SW480 (cell line): ENCODE measurements at regions not wholly inside any gene's neighbourhood (a gene's known extent, or its start where the extent isn't known, plus 50 kb on each side); places are given as distances from the start of the nearest gene placed in this dataset.

Source experiments
- DNase-seq: peaks from one replicate; pipeline ENCODE4 v3.0.0-alpha.2; 2016; ENCODE audit warnings: low spot score

DNA sequence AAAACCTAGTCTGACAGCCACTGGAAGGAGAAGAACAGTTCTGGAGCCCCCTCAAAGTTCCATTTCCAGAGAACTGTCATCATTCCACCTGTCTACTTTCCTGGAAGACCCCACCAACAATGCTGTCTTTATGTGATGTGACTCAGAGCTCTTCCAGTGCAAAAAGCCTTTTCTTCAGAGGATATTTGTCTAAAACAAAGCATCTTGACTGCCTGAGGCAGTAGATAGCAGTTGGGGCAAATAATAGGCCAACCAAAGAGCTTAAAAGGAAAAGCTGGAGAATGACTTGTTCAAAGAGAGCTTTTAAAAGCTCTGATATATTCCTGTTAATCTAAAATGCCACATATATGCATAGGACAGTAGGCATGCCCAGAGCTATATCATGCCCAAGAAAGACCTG lies 62.6 kb downstream of the MIS18A start:
- DNase-seq: no peak

DNA sequence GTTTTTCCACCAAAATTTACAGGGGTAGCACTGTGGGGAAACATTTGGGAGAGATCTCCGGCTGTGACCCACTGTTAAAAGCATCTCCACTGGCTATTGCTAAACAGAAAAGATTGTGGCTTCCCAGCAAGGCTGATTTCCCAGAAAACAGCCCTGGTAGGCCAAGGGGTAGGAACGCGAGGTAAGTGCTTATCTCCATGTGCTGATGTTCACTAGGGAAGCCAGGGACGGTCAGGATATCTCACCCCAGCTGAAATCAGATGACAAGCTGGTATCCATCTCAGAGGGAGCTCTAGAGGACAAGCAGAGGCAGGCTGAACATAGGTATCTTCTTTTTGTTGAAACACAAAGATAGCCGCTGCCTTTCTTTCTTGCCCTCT lies 63.6 kb downstream of the MIS18A start:
- DNase-seq: no peak

DNA sequence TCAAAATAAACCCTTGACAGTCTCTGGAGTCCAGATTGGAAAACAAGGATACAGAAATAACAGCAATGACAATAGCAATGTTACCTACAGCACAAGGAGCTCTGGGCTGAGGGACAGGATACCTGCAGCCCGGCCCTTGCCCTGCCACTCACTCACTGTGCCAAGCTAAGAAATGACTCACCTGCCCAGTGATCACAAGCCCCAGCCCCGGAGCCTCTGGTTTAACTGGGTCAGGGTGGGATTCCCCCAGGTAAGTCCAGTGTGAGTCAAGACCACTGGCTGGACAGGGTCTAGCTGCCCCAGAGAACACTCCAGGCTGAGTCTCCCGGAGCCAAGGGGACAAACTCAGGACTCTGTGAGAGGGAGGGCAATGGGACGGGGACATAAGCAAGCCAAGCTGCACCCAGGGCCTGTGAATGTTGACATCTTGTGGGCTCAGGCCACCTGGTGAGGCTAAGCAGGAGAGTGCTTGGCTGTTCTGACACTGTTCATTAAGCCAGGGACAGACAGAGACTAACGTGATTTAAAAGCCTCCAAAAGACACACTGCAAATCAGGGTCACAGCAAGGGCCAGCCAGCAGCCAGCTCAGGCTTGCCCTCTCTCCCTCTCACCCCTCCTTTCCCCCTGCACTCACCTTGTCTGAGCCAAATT lies 64.1 kb downstream of the MIS18A start:
- DNase-seq: no peak

DNA sequence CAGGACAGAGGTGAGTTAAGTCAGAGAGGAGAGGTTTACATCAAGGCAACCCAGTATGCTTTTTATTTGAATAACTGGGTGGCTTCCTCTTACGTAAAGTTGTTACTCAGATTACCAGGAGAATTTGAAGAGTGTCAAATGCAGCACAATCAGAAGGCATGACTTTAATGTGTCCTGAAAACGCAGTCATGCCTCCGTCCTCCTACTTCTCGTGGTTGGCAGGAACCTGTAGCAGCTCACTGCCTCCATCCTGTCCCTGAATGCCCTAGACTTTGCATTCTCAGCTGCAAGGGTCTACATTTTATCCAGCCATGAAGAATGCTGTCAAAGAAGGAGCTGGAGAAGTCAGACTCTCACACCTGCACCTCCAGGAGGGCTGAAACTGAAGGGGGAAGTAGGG lies 66.7 kb downstream of the MIS18A start:
- DNase-seq: no peak

DNA sequence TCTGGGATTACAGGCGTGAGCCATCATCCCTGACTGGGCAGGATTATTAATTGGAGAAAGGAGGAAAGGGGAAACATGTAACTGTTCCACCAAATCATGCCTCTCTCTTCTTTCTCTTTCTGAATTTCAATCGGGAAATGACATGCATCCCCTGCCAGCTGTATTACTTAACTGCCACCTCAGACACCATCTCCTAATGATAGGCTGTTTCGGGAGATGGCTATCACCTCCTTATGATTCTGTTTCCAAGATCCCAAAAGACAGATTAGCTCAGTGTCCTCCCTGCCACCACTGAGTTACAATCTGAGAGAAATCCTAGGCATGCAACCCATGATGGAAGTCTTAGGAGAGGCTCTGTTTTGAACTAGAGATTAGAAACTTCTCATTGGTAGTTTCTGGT lies 67.5 kb downstream of the MIS18A start:
- no peak for DNase-seq

DNA sequence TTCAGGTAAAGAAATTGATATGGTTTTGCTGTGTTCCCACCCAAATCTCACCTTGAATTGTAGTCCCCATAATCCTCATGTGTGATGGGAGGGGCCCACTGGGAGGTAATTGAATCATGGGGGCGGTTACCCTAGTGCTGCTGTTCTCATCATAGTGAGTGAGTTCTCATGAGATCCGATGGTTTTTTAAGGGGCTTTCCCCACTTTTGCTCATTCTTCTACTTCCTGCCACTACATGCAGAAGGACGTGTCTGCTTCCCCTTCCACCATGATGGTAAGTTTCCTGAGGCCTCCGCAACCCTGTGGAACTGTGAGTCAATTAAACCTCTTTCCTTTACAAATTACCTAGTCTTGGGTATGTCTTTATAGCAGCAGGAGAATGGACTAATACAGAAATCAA lies 69.3 kb downstream of the MIS18A start:
- no peak for DNase-seq

DNA sequence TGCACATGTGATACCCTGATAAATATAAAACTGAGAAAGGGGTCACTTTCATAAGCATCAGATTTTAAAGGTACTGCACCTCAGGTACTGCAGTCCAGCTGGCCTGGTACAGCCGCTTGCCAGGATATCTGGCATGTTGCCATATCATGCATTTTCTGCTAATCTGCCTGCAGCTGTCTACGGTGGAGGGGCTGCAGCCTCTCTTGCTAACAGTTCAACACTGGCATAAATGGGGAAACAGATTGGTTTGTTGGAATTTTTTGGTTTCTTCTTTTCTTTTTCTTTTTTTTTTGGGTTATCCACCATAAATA lies 71.5 kb downstream of the MIS18A start:
- DNase-seq: no peak

DNA sequence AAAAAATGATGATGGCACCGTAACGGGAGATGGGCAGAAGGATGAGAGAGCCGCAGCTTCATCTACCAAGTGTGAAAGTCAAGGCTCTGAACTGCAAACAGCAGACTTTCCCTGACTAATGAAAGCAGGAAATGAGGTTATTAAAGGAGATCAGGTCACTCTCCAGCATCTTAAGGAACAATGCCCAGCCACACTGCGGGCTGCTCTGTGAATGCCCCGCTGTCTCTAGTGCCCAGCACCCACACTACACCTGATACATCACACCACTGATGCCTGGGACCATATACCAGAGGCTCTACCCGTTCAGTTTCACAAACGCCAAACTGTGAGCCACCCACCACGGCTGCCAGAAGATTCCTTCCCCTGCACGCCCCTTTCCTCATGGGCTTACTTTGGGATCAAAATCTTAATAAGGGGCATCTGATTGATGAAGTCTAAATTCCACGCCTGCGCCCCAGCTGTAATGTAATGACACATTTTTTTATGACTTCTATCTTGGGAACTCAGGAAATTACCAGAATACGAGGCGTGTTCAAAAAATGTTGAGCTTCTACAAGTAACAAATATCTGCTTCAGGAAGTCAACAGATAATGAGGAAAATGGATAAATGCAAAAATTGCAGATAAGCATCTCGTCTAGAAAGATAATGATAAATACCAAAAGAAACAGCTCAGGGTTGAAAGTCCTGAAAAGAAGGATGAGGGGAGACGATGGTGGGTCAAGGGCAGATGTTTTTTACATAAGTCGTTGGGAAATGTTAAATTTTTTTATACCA lies 72.0 kb downstream of the MIS18A start:
- DNase-seq: no peak

DNA sequence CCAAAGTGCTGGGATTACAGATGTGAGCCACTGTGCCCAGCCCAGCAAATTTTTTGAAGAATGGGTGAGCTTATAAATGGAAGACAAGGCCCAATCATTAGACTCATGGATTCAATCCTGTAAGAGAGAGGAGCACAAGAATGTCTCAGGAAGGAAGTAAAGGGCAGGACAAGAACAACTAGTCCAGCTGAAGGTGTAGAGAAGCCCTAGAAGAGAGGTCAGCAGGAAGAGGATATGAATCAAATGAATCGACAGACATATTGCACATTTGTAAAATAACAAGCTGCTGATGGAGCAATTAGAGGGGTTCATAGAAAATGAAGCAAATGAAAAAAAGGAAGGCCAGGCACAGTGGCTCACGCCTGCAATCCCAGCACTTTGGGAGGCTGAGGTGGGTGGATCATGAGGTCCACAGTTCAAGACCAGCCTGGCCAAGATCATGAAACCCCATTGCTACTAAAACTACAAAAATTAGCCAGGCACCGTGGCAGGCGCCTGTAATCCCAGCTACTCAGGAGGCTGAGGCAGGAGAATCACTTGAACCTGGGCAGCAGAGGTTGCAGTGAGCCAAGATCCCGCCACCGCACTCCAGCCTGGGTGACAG lies 74.9 kb downstream of the MIS18A start:
- DNase-seq: no peak

DNA sequence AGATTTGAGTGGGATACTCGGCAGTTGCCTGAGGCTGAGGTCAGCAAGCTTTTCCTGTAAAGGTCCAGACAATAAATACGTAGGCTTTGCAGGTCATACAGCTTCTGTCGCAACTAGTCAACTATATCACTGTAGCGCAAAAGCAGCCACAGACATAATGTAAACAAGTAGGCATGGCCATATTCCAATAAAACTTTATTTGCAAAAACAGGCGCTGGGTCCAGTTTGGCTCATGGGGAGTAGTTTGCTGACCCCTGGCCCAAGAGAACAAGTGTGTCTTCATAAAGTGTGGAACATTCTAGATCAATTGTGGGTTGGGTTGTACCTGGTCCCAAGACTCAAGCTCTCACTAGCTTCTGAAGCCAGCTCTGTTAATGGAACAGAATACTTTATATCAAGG lies 78.8 kb downstream of the MIS18A start:
- no peak for DNase-seq

DNA sequence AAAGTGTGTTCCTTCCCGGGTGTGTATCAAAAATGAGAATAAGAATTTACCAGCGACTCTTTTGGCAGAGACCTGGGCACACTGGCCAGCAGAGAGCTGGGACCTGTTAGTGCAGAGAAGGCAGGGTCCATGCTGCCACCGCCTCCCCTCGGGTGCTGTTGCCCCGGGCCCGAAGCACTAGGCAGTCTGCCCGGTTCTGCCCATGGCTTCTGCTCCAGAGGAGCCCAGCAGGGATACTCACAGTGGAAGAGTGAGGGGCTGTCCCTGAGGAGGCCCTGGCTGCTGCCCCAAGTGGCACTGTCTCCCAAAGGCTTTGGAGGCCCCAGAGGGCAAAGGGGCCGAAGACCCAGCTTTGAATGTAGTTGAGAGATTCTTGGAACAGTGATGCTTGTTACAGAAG lies 80.5 kb downstream of the MIS18A start:
- DNase-seq: no peak

DNA sequence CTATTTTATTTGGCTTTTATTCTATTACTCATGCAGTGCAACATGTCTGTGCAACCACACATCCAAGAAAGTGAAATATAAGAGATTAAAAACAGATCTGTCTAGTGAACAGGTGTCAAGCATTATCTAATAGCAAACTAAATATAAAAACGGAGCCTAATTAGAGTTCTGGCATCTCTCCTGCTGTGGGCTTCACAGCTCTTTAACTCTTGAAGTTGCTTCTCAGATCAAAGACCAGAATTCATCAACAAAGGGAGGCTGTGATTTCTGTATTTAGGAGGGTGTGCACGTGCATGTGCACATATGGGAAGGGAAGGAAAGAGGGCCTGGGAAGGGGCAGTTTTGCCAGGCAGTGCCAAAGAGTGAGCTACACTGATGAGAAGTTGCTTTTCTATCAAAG lies 81.0 kb downstream of the MIS18A start:
- no peak for DNase-seq

DNA sequence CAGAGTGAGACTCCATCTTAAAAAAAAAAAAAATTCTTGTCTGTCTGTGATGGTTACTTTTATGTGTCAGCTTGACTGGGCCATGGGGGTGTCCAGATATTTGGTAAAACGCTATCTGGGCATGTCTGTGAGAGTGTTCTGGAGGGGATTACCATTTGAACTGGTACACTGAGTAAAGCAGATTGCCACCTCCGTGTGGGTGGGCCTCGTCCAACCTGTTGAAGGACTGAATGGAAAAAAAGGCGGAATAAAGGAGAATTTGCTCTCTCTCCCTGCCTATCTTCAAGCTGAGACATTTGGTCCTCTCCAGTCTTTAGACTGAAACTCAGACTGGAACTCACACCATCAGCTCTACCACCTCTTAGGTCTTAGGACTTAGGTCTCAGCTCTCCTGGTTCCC lies 82.8 kb downstream of the MIS18A start:
- DNase-seq: no peak

DNA sequence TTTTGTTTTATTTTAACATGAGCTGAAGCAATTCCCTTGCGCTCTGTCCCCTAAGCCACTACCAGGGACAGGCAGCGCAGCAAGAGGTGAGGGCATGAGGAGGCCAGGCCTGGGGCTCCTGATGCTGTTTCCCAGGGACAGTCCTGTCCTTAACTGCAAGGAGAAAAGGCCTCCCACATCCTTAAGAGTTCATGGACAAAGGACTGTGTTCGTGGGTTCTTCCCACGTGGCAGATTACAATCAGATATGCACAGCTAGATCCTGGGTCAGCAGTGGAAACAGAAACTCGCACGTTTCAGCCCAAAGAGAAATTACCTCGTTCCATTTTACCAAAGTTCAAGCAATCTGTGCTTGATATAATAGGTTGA lies 85.8 kb downstream of the MIS18A start:
- DNase-seq: no peak

DNA sequence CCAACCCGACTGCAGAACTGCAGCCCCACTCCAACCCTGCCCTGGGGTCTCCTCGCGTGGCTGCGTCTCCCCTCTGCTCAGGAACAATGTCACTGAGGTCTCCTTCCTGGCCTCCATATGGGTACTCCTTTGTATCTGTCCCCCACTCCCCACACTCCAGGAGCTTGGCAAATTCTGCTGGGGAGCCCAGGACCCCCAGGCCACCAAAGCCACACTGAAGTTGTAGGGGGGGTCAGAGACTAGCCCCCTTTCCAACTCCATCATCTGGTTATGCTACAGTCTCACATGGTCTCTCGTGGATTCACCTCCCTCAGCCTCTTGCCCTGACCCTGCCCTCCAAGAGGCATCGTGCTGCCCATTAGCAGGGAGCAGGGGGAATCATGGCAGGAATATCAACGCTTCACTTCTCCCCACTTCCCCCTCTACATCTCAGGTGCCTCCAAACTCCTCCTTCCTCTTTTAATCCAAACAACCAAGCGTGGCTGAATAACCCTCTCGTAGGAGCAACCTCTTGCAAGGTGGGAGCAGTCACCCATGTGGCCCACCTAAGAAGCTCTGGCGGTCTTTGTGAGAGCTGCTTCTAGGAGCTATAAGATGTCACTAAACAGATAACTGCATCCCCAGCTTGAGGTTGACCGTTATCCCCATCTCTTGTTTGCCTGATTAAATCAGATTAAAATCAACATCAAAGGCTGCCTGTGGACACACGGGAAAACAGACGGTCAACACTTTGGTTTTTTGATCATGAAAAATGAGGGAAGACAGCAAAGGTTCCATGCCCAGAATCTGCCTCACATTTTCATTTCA lies 86.4 kb downstream of the MIS18A start:
- DNase-seq: no peak

DNA sequence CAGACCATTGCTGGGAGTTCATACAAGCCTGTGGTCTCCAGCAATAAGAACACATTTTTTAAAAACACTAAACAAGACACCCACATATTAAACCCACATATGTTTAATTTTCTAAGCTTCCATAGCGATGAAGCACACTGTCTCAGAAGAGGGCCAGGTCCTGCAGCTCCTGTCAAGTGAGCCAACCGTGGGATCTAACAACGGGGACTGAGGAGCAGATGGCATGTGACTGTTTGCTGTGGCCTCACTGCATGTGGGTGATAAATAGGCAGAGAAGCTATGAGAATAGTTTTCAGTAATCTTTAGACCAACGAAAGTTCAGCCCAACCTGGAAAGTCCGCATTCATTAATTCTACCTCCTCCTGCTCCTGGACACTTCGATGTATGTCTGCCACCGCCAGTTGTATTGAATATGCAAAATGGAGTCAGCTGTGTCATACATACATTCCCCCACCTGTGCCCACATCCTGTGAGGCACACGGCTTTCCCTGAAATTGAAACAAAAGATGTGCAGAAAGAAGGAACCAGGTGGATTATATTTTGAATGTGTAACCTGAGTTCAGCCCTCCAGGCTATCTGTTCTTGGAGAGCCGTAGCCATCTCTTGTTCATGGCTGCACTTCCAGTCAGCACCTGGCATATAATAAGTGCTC lies 88.2 kb downstream of the MIS18A start:
- DNase-seq: no peak

DNA sequence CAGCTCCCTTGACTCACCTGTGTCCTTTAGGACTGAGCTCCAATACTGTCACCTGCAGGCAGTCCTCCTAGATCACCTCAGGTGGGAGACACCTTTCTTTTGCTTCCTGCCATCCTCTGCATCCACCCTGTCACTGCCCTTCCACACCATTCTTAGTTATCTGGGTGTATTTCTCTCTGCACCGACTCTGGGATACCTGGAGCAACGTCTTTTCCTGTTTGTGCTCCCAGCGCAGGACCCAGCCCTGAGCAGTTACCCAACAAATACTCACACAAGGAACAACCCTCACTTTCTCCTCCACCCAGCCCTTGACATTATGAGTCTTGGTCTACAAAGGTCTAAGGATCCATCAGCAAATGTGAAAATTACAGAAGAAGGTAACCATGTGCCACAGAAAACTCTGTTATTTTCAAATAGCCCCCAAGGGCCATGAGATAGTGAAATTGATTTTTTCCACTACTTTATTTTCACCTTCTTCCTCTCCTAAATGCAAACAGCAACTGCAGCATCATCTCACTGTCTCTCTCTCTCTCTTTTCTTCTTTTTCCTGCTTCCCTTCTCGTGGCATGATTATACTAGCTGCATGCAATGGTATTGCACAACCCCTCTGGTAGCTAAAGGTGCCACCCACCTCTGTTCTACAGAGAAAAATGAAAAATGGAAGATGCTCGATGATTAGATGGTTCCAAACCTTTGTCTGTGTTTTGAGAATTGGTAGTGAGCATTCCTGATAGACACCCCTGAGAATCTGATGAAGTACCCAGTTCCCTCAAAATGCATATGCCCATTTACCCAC lies 89.0 kb downstream of the MIS18A start:
- DNase-seq: no peak

DNA sequence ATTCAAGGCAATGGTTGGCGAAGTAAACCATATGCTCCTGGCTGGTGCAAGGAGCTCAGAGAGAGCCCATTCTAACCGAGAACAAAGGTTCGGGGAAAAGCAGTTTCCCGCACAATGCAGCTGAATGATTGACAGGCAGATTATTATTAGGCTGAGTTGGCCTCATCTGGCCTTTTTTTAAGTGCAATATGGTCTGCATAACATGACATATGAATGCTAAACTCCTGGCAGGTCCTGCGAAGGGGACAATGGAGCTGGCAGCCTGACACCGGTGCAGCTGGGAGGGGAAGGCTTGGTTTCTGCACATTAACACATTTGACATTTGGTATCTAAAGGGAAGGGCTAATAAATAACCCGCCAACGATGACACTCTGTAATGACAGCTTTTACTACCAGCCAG lies 92.0 kb downstream of the MIS18A start:
- no peak for DNase-seq

DNA sequence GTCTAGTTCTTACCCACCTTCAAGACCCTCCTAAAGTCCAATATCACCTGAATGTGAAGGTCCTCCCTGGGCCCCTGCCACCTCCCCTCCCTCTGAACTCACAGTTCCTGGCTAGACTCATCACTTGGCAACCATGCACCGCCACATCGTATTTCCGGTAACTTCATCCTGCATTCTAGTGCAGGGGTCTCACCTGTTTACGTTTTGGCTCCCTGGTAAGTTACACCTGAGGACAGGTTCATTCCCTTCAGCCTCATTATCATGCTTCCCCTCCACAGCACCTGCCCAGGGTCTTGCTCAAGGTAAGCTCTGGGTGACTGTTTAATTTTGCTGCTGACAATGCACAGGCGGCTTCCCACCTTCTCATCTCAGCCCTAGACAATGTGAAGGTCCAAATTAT lies 93.1 kb downstream of the MIS18A start:
- no peak for DNase-seq

DNA sequence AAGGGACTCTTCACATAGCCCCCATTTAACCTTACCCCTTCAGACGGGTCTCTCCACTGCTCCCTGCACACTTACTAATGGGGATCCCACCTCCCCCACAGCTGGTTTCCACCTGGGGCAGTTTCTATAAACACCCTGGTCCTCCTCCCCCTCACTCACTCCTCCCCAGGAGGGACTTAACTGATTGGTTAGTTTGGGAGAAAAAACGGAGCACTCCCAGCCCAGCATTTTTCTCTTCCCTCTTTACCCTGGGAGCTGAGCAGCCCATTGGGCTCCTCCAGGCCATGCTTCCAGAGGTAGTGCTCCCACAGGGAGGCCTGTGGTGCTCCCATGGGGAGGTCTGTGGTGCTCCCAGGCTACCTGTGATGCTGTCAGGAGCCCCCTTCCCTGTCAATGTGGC lies 93.7 kb downstream of the MIS18A start:
- DNase-seq: no peak

DNA sequence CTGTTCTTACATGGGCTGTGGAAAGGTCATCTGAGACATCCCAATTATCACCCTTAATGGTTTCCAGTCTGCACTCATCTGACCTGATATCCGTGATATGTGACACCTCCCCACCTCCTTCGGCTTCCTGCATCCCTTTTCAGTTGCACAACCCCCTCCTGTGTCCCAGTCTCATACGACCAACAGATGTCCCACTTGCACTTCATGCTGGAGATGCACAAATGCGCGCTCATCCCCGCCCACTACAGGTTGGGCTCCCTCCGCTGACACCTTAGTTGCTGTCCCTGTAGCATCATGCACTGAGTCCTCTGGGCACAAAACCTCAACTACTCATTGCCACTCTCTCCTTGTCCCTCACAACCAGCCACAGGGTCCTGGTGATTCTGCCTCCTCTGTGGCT lies 94.4 kb downstream of the MIS18A start:
- peak; percentile 33 for DNase-seq

DNA sequence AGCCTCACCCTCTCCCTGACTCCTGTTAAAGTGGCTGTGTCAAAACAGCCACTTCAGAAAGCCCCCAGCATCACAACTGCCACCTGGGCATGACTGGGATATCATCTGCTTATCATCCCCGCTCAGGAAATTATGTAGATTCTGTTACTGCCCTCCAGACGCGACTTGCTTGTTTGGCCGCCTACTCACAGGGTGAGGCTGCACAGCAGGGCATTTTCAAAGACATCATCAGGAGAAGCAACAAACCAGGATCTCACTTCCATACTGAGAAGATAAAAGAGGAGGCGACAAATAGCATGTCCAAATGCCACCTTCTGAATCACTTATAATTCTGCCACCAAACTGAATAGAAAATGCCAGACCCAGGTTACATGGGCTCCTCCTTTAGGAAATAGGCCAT lies 94.8 kb downstream of the MIS18A start:
- no peak for DNase-seq
